ENCODE measurements at regions not wholly inside any gene's neighbourhood (a gene's known extent, or its start where the extent isn't known, plus 50 kb on each side); places are given as distances from the start of the nearest gene placed in this dataset.

GRCh38 chr2:108067820-108068405, 81.6 kb downstream of the SLC5A7 start:
- no peak for TF ChIP-seq CTCF (IDR thresholded peaks at IDR 0.05; ENCODE audit: control insufficient read depth, extremely low read depth, insufficient read depth)
- no peak for DNase-seq (ENCODE audit: low read depth)
- no peak overlapping the region for H3K4me3 ChIP-seq (ENCODE audit: low read depth, low read length)

- H3K4me3 ChIP-seq (ENCODE audit: low read depth, low read length): no peak overlapping the region
- no peak for DNase-seq (ENCODE audit: low read depth)
- TF ChIP-seq CTCF (IDR thresholded peaks at IDR 0.05; ENCODE audit: control insufficient read depth, extremely low read depth, insufficient read depth): no peak
These were observed 83.4 kb downstream of the SLC5A7 start for GRCh38 chr2:108069515-108070310.

- H3K4me3 ChIP-seq (ENCODE audit: low read depth, low read length): no peak overlapping the region
- no peak for DNase-seq (ENCODE audit: low read depth)
- TF ChIP-seq CTCF (IDR thresholded peaks at IDR 0.05; ENCODE audit: control insufficient read depth, extremely low read depth, insufficient read depth): no peak
These were observed 87.2 kb downstream of the SLC5A7 start for GRCh38 chr2:108073415-108074072.

GRCh38 chr2:108074150-108074549, 87.8 kb downstream of the SLC5A7 start:
- TF ChIP-seq CTCF (IDR thresholded peaks at IDR 0.05; ENCODE audit: control insufficient read depth, extremely low read depth, insufficient read depth): no peak
- DNase-seq (ENCODE audit: low read depth): no peak
- H3K4me3 ChIP-seq (ENCODE audit: low read depth, low read length): no peak overlapping the region

GRCh38 chr2:108074946-108075345, 88.6 kb downstream of the SLC5A7 start:
- DNase-seq (ENCODE audit: low read depth): no peak
- no peak overlapping the region for H3K4me3 ChIP-seq (ENCODE audit: low read depth, low read length)
- TF ChIP-seq CTCF (IDR thresholded peaks at IDR 0.05; ENCODE audit: control insufficient read depth, extremely low read depth, insufficient read depth): no peak

GRCh38 chr2:108076527-108076926, 90.2 kb downstream of the SLC5A7 start:
- no peak for TF ChIP-seq CTCF (IDR thresholded peaks at IDR 0.05; ENCODE audit: control insufficient read depth, extremely low read depth, insufficient read depth)
- H3K4me3 ChIP-seq (ENCODE audit: low read depth, low read length): no peak overlapping the region

More at GRCh38 chr2:108076527-108076926, 90.2 kb downstream of the SLC5A7 start:
- DNase-seq (ENCODE audit: low read depth): no peak
